NOMO-1 (cell line): ENCODE measurements at regions not wholly inside any gene's neighbourhood (a gene's known extent, or its start where the extent isn't known, plus 50 kb on each side); places are given as distances from the start of the nearest gene placed in this dataset.

Experiments
- DNase-seq, 2 experiments: peaks; one replicate each; lab custom pipeline; 2025; ENCODE audit not compliant: unreplicated experiment in 2 of 2; lab: John Stamatoyannopoulos, UW

GRCh38 chr2:23270810-23271209, 114.2 kb upstream of the KLHL29 start:
- no peak for DNase-seq

- DNase-seq: no peak
Observed at GRCh38 chr2:23271230-23271629, 113.7 kb upstream of the KLHL29 start.

DNA sequence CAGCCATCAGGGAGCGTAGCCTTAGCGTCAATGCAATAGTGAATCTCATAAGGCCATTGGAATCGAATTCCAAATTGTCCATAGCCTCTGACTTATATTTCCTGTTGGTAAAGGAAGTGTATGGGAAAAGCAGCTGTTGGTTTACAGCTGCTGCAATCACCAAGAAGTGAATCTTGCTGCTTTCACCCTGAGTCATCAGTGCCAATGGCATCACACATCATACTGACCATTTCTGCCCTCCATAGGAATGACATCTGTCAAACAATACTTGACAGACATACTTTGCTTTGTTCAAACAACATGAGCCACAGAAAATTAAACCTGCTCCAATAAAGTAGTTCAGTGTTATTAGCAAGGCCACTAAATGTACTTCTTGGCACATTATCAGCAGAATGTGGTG, 111.2 kb upstream of the KLHL29 start:
- DNase-seq: no peak

- DNase-seq: no peak
Observed at GRCh38 chr2:23280401-23280800, 104.6 kb upstream of the KLHL29 start.

DNA sequence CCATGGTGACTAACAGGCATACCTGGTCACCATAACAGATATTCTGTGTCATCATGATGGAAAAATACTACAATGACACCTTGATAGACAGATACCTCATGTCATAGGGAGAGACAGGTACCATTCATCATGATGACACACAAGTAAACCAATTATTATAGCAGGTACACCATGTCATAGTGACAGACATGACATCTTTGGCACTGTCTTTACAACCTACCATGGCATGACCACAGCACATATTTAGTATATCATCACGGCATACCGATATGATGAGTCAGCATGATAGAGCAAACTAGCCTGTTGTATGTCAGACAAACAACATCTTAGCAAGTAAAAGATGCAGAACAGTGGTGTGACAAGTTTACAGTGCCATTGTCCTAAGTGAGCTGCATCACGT, 101.3 kb upstream of the KLHL29 start:
- no peak for DNase-seq

DNA sequence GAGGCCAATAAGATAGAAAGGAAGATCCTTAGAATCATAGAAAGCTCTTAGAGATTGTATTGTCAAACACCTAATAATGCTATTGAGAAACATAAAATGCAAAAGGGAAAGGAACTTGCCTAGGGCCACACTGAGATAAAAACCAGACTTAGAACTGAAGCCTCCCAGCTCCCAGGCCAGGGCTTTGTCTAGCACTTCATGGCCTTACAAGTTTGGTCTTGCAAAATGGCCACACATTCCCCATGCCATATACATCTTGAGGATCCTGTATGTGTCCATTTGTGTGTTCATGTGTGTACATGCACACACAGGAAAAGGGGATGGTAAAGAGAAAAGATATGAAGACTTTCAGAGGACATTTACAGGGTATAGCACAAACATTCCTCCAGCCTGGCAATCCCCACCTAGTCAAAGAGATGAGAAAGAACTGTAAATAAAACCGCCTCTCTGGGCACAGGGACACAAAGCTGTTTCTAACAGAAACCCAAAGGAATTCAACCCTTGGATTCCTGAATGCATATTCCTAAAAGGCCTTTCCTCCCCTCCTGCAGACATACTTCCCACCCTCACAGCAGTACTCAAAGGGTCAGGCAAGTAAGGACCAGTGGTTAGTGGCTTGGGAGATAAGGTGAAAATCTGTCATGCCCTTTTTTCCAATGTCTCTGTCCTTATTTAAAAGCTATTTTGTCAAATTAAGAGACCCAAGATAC, 99.7 kb upstream of the KLHL29 start:
- DNase-seq: no peak

DNA sequence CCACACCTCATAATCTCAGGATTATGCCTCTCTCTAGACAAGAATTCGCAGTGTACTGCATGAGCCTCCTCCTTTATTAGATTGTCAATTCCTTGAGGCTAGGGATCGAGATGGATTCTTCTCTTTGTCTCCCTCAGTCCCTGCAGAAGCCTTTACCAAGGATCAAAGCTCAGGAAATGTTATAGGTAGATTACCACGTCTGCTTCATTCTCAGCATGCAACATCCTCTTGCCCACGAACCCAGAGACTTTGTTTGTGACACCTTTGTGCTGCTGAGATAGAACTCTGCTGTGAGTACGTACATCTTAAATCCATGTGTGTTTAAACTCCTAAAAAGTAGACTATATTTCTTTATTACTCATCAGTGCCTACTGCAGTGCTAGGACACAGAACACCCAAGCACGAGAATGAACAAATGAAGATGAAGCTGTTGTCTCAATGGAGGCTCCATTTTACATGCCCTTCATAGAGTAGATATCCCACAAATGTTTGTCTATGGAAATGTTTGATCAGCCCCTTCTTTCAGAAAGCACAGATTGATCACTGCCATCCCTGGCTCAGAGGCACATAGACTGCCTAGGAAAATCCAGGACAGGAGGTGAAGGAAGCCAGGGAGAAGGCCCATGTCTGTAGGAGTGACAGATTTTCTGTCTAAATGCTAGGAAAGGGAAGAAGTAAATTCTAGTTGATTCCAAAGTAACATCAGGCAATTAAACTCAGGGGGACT, 98.8 kb upstream of the KLHL29 start:
- DNase-seq: no peak

DNA sequence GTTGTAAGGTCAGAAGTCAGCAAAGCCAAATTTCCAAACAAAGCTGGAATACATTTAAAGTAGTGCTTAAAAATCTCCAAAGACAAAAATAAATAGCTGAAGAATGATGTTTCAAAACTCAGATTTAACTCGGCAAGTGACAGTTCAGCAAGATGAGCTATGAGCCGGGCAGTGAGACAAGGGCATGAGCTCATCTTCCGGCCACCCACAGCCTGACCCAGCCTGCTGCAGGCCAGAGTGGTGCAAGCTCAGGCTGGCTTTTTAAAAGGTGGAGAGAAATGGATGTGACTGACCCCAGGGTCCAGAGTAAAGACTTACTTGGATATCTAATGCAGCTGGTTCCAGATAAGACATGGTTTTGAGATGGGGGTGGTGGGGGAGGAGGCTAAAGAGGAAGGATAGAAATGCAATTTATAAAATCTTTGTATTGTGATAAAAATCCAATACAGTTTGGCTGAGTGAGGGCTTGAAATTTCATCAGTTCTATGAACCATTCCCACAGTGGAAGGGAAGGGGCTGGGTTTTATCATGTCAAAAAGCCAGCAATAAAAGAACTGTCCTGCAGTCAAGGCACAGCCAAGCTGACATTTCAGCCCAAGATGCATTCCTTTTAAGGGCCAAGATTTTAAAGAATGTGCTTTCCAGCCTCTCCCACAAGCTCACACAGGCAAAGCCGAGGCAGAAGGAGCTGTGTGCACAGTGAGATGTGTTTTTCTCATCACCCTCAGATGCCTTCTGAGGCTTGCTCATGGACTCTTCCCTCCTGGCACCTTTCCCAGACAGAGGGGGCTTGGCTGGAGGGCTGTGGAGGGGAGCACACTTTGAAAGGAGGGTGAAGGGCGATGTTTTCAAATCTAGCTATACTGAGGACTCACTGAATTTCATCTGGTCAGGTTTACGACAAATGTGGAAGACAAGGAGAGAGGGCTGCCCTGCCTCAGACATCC, 97.9 kb upstream of the KLHL29 start:
- DNase-seq: no peak

- DNase-seq: no peak
Observed at GRCh38 chr2:23289671-23290070, 95.3 kb upstream of the KLHL29 start.

DNA sequence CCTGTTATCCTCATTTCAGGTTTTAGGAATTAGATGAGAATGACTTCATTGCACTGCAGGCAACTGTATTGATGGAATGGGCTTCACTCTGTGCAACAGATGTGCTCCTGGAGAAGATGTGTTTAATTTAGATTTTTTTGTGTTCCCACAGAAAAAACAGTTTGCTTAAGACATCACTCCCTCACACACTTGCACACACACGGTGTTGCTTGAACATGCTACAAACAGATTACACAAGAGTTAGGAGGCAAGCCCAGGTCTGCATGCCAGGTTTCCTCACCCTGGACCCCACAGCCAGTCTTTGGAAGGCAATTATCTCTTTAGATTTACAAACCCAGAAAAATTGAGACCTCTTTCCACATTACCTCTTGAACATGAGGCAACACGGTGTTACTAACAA, 93.7 kb upstream of the KLHL29 start:
- no peak for DNase-seq

DNA sequence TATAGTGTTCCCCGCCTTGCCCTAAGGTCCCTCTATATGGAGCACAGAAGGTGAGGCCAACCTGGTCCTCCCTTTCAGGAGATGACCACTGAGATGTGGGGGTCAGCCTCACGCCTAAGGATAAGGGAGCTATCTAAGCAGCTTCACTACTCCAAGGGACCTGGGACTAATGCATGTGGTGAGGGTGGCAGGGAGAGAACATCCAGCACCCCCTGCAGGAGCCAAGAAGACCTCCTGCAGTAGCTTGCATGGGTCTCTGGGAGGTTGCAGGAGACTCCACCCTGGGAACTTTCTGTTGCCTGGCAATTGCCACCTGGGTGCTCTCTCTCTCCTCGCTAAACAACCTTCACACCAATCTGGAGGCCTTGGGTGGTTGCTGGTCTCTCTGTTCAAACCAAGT, 93.0 kb upstream of the KLHL29 start:
- DNase-seq: no peak

- no peak for DNase-seq
Observed at GRCh38 chr2:23293063-23293462, 91.9 kb upstream of the KLHL29 start.

- no peak for DNase-seq
Observed at GRCh38 chr2:23293731-23294130, 91.2 kb upstream of the KLHL29 start.

GRCh38 chr2:23294238-23294637, 90.7 kb upstream of the KLHL29 start:
- no peak for DNase-seq

- DNase-seq: no peak
Observed at GRCh38 chr2:23296691-23297090, 88.3 kb upstream of the KLHL29 start.

GRCh38 chr2:23297112-23297511, 87.9 kb upstream of the KLHL29 start:
- no peak for DNase-seq

GRCh38 chr2:23298551-23298950, 86.4 kb upstream of the KLHL29 start:
- no peak for DNase-seq

- DNase-seq: no peak
Observed at GRCh38 chr2:23299476-23300195, 85.3 kb upstream of the KLHL29 start.

GRCh38 chr2:23301136-23301535, 83.8 kb upstream of the KLHL29 start:
- no peak for DNase-seq

- no peak for DNase-seq
Observed at GRCh38 chr2:23302591-23302990, 82.4 kb upstream of the KLHL29 start.

- DNase-seq: no peak
Observed at GRCh38 chr2:23306401-23306800, 78.6 kb upstream of the KLHL29 start.
